ENCODE measurements at regions not wholly inside any gene's neighbourhood (a gene's known extent, or its start where the extent isn't known, plus 50 kb on each side); places are given as distances from the start of the nearest gene placed in this dataset.

DNA sequence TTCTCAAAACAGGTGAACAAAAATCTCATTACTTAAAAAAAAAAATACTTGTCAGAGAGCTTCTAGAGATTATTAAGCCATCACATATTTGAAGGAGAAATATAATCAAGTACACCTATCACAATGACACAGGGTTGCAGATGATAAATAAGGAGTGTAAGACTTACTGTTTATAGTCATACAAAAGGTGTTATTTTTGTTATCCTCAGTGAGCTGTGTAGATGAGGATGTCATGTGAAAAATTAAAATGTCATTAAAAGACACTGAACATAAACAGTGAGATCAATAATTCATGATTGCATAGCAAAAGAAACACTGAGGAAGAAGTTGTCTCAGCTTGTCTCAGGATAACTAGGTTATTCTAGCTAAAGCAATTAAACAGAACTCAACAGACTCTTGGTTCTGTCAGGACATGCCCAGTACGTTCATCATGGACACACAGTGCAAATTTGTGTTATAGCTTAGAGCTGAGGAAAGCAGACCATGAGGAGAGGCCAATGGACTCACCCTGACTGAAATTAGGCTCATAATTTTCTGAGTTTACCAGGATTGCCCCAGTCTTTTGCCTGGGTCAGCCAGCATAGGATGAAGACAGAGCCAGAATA lies 1162.6 kb upstream of the C9orf72 start:
- no peak for DNase-seq (ENCODE audit: low read depth)
- H3K4me3 ChIP-seq (ENCODE audit: low read length) = no peak overlapping the region
- TF ChIP-seq, protein P1, sequence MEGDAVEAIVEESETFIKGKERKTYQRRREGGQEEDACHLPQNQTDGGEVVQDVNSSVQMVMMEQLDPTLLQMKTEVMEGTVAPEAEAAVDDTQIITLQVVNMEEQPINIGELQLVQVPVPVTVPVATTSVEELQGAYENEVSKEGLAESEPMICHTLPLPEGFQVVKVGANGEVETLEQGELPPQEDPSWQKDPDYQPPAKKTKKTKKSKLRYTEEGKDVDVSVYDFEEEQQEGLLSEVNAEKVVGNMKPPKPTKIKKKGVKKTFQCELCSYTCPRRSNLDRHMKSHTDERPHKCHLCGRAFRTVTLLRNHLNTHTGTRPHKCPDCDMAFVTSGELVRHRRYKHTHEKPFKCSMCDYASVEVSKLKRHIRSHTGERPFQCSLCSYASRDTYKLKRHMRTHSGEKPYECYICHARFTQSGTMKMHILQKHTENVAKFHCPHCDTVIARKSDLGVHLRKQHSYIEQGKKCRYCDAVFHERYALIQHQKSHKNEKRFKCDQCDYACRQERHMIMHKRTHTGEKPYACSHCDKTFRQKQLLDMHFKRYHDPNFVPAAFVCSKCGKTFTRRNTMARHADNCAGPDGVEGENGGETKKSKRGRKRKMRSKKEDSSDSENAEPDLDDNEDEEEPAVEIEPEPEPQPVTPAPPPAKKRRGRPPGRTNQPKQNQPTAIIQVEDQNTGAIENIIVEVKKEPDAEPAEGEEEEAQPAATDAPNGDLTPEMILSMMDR (conservative IDR thresholded peaks at IDR 0.05; ENCODE audit: low read length) = no peak

DNA sequence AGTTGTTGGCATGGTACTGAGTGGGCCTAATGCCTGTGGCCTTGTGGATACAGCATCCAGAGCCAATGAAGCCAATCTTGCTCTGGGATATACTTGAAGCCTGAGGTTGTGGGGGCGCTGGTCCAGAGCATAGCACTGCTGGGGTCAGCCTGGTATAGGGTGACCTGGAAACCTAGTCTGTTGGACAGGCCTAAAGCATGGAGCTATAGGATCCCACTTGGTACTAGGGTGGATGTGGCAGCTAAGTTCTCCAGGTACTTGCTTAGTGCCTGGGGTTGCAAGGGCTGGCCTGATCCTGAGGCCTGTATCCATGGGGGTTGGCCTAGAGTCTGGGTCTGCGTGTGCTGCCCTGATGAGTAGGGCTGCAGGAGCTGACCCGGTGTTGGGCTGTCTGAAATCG lies 1168.2 kb upstream of the C9orf72 start:
- no peak overlapping the region for H3K4me3 ChIP-seq (ENCODE audit: low read length)
- DNase-seq (ENCODE audit: low read depth) = no peak
- TF ChIP-seq, protein P1 (conservative IDR thresholded peaks at IDR 0.05; ENCODE audit: low read length) = no peak

DNA sequence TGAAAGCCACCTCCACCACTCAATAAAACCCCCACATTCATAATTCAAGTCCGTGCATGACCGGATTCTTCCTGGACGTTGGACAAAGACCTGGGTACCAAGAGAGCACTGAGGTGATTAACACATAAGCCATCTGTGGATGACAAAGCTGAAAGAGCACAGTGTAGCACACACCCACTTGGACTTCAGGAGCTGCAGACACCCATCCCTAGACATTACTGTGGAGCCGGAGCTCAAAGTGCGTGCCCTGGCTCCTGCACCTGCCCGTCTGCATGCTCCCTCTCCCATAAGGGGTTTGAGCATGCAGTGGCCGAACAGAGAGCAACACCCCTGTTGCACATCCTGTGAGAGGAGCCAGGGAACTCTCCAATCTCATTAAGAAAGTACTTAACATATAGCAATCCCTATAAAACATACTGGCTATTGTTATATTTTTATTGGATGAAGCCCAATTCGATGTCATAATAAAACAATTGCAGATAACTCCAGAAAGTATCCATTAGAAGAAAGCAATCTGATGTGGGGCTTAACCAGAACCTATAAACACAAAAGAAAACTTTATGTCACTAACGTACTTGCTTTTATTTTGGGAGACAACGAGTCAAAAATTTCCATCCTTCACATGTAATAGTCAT lies 1174.2 kb upstream of the C9orf72 start:
- H3K4me3 ChIP-seq (ENCODE audit: low read length) = no peak overlapping the region
- DNase-seq (ENCODE audit: low read depth) = no peak
- TF ChIP-seq, protein P1 (conservative IDR thresholded peaks at IDR 0.05; ENCODE audit: low read length) = no peak

GRCh38 chr9:28750136-28750535 lies 1176.9 kb upstream of the C9orf72 start:
- DNase-seq (ENCODE audit: low read depth) = no peak
- TF ChIP-seq, protein P1 (conservative IDR thresholded peaks at IDR 0.05; ENCODE audit: low read length) = no peak
- H3K4me3 ChIP-seq (ENCODE audit: low read length) = no peak overlapping the region

DNA sequence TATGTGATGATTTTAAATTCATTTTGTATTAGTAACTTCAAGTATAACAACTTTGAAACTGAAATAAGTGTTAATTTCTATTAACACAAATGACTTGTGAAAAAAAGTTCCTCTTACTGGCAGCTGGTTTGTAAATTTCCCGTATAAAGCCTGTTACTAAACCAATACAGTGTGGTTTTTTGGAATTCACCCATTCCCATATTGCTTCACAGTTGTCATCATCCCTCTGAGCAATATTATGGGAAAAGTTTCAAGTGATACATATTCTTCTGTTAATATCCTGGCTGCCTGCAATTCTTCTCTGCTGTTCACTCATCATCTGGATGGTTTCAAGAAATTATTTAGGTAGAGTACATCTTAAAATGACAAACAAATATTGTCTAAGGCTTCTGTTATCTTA lies 1185.1 kb upstream of the C9orf72 start:
- TF ChIP-seq, protein P1 (conservative IDR thresholded peaks at IDR 0.05; ENCODE audit: low read length) = no peak
- DNase-seq (ENCODE audit: low read depth) = no peak
- H3K4me3 ChIP-seq (ENCODE audit: low read length) = no peak overlapping the region

GRCh38 chr9:28758971-28759370 lies 1185.7 kb upstream of the C9orf72 start:
- TF ChIP-seq, protein P1 (conservative IDR thresholded peaks at IDR 0.05; ENCODE audit: low read length) = no peak
- no peak overlapping the region for H3K4me3 ChIP-seq (ENCODE audit: low read length)
- no peak for DNase-seq (ENCODE audit: low read depth)

DNA sequence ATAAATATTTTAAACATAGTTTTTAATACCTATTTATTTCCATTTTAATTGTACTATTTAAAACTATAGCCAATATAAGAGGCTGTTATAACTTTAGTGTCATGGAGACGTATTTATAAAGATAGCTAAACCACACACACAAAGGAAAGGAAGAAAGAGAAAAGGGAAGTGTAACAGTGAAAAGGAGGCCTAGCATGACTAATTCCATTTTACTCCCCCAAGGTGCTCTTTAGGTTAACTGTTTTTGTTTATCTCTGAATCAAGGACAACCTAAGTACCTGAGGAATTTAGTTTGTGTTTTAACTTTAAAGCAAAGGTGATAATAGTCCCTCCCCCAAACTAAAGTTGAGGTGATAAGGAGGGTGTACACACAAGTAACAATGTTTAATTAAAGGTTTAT lies 1188.9 kb upstream of the C9orf72 start:
- no peak overlapping the region for H3K4me3 ChIP-seq (ENCODE audit: low read length)
- no peak for DNase-seq (ENCODE audit: low read depth)
- TF ChIP-seq, protein P1 (conservative IDR thresholded peaks at IDR 0.05; ENCODE audit: low read length) = no peak

All from AG10803 (cell line).